ENCODE measurements at regions not wholly inside any gene's neighbourhood (a gene's known extent, or its start where the extent isn't known, plus 50 kb on each side); places are given as distances from the start of the nearest gene placed in this dataset.

- no peak for DNase-seq (ENCODE audit: low read depth in 2 of 2)
Measured at GRCh38 chr9:78599926-78600325, 303.0 kb downstream of the PSAT1 start.

GRCh38 chr9:78601957-78602565 lies 305.1 kb downstream of the PSAT1 start:
- DNase-seq (ENCODE audit: low read depth in 2 of 2) = no peak

- no peak for DNase-seq (ENCODE audit: low read depth in 2 of 2)
Measured at GRCh38 chr9:78605041-78606000, 308.4 kb downstream of the PSAT1 start.

- no peak for DNase-seq (ENCODE audit: low read depth in 2 of 2)
Measured at GRCh38 chr9:78606001-78606379, 309.1 kb downstream of the PSAT1 start.

- DNase-seq (ENCODE audit: low read depth in 2 of 2) = no peak
Measured at GRCh38 chr9:78607853-78608252, 310.9 kb downstream of the PSAT1 start.

GRCh38 chr9:78609450-78609849 lies 312.5 kb downstream of the PSAT1 start:
- no peak for DNase-seq (ENCODE audit: low read depth in 2 of 2)

GRCh38 chr9:78612091-78612490 lies 315.2 kb downstream of the PSAT1 start:
- DNase-seq (ENCODE audit: low read depth in 2 of 2) = no peak

- DNase-seq (ENCODE audit: low read depth in 2 of 2) = no peak
Measured at GRCh38 chr9:78613006-78613405, 316.1 kb downstream of the PSAT1 start.

- DNase-seq (ENCODE audit: low read depth in 2 of 2) = no peak
Measured at GRCh38 chr9:78614892-78615291, 318.0 kb downstream of the PSAT1 start.

- DNase-seq (ENCODE audit: low read depth in 2 of 2) = no peak
Measured at GRCh38 chr9:78615372-78615771, 318.4 kb downstream of the PSAT1 start.

- DNase-seq (ENCODE audit: low read depth in 2 of 2) = no peak
Measured at GRCh38 chr9:78618735-78619134, 321.8 kb downstream of the PSAT1 start.

GRCh38 chr9:78620303-78620702 lies 323.4 kb downstream of the PSAT1 start:
- DNase-seq (ENCODE audit: low read depth in 2 of 2) = no peak

GRCh38 chr9:78620764-78621163 lies 323.8 kb downstream of the PSAT1 start:
- no peak for DNase-seq (ENCODE audit: low read depth in 2 of 2)

GRCh38 chr9:78622126-78622525 lies 325.2 kb downstream of the PSAT1 start:
- DNase-seq (ENCODE audit: low read depth in 2 of 2) = no peak

- no peak for DNase-seq (ENCODE audit: low read depth in 2 of 2)
Measured at GRCh38 chr9:78626971-78627370, 330.0 kb downstream of the PSAT1 start.

- DNase-seq (ENCODE audit: low read depth in 2 of 2) = no peak
Measured at GRCh38 chr9:78630966-78631365, 334.0 kb downstream of the PSAT1 start.

GRCh38 chr9:78640728-78641127 lies 343.8 kb downstream of the PSAT1 start:
- no peak for DNase-seq (ENCODE audit: low read depth in 2 of 2)

GRCh38 chr9:78644359-78644758 lies 347.4 kb downstream of the PSAT1 start:
- no peak for DNase-seq (ENCODE audit: low read depth in 2 of 2)

- DNase-seq (ENCODE audit: low read depth in 2 of 2) = no peak
Measured at GRCh38 chr9:78654324-78654723, 357.4 kb downstream of the PSAT1 start.

- DNase-seq (ENCODE audit: low read depth in 2 of 2) = no peak
Measured at GRCh38 chr9:78663369-78663768, 366.4 kb downstream of the PSAT1 start.

GRCh38 chr9:78664370-78664769 lies 367.4 kb downstream of the PSAT1 start:
- DNase-seq (ENCODE audit: low read depth in 2 of 2) = no peak

GRCh38 chr9:78666818-78667414 lies 370.0 kb downstream of the PSAT1 start:
- no peak for DNase-seq (ENCODE audit: low read depth in 2 of 2)
